ENCODE measurements at regions not wholly inside any gene's neighbourhood (a gene's known extent, or its start where the extent isn't known, plus 50 kb on each side); places are given as distances from the start of the nearest gene placed in this dataset.

- H3K27me3 ChIP-seq (ENCODE audit: insufficient read depth, poor library complexity, severe bottlenecking), result peaks cover 21% of the 10 kb centered on the region
Observed at GRCh38 chr5:141765896-141766551, 84.0 kb upstream of the ARAP3 start.

DNA sequence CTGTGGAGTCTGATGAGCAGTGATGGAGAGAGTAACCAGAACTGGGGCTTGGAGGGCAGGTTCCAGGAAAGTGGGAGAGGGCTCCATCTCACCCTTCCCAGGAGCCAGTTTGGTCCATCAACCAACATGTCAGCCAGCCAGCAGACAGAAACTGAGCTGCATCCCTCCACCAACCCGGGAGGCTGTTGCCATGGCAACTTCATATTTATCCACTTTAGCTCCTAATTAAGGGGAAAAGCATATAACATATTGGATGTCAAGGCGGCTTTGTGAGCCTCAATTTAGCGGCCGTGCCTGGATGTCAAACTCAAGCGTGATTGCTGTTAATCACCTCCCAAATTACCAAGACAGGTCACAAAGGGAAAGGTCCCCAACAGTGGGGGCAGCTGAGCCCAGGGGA lies 81.5 kb upstream of the ARAP3 start:
- Histone ChIP-seq H3K27me3 (ENCODE audit: insufficient read depth, poor library complexity, severe bottlenecking) (peaks cover 32% of the 10 kb centered on the region), H3K27ac (replicated peaks) (no peak overlapping the region), H3K4me3 (replicated peaks; ENCODE audit: insufficient read depth, low read length) (no peak overlapping the region)
- TF ChIP-seq GABPA (IDR thresholded peaks at IDR 0.05; ENCODE audit: low read depth), result no peak
- no peak for DNase-seq (ENCODE audit: low read depth in 1 of 2, low spot score in 1 of 2)

More at GRCh38 chr5:141765896-141766551, 84.0 kb upstream of the ARAP3 start:
- TF ChIP-seq SPI1 (IDR thresholded peaks at IDR 0.05; ENCODE audit: borderline replicate concordance, low read depth) (no peak), CTCF (IDR thresholded peaks at IDR 0.05; ENCODE audit: insufficient read depth, low read length) (no peak), POLR2AphosphoS5 (IDR thresholded peaks at IDR 0.05; ENCODE audit: low read depth) (no peak), GABPA (IDR thresholded peaks at IDR 0.05; ENCODE audit: low read depth) (no peak)
- TF ChIP-seq, protein P1, sequence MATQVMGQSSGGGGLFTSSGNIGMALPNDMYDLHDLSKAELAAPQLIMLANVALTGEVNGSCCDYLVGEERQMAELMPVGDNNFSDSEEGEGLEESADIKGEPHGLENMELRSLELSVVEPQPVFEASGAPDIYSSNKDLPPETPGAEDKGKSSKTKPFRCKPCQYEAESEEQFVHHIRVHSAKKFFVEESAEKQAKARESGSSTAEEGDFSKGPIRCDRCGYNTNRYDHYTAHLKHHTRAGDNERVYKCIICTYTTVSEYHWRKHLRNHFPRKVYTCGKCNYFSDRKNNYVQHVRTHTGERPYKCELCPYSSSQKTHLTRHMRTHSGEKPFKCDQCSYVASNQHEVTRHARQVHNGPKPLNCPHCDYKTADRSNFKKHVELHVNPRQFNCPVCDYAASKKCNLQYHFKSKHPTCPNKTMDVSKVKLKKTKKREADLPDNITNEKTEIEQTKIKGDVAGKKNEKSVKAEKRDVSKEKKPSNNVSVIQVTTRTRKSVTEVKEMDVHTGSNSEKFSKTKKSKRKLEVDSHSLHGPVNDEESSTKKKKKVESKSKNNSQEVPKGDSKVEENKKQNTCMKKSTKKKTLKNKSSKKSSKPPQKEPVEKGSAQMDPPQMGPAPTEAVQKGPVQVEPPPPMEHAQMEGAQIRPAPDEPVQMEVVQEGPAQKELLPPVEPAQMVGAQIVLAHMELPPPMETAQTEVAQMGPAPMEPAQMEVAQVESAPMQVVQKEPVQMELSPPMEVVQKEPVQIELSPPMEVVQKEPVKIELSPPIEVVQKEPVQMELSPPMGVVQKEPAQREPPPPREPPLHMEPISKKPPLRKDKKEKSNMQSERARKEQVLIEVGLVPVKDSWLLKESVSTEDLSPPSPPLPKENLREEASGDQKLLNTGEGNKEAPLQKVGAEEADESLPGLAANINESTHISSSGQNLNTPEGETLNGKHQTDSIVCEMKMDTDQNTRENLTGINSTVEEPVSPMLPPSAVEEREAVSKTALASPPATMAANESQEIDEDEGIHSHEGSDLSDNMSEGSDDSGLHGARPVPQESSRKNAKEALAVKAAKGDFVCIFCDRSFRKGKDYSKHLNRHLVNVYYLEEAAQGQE (IDR thresholded peaks at IDR 0.05; ENCODE audit: insufficient replicate concordance, low read depth), result no peak
- H3K27ac ChIP-seq (replicated peaks), result no peak overlapping the region
- DNase-seq (ENCODE audit: low read depth in 1 of 2, low spot score in 1 of 2), result no peak
- no peak overlapping the region for H3K4me3 ChIP-seq (replicated peaks; ENCODE audit: insufficient read depth, low read length)

DNA sequence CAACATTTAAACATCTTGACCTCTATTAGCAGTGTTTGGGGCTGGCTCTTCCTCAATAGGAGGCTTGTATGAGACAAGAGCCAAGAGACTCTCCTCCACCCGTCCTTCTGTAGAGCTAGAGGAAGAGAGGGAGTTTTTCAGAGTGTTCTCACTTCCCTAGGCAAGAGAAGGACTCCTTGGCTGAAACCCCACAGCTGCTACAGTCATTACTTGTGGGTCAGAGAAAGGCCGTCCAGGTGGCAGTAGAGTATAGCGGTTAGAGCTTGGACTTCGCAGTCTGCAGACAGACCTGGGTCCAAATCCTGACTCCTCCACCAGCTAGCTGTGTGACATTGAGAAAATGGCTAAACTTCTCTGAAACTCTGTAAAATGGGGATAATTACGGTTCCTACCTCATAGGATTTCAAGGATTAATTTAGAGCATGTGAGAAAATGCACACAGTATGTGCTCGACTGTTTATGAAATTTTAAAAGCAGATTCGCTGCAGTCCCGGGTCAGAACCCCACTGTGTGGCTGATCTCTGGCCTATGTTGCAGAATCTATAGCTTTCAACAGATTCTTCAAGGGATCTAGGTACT lies 80.8 kb upstream of the ARAP3 start:
- peaks cover 38% of the 10 kb centered on the region for H3K27me3 ChIP-seq (ENCODE audit: insufficient read depth, poor library complexity, severe bottlenecking)
- no peak for DNase-seq (ENCODE audit: low read depth in 1 of 2, low spot score in 1 of 2)

GRCh38 chr5:141762316-141762715 lies 80.3 kb upstream of the ARAP3 start:
- Histone ChIP-seq H3K27ac (replicated peaks) (no peak overlapping the region), H3K27me3 (ENCODE audit: insufficient read depth, poor library complexity, severe bottlenecking) (peaks cover 44% of the 10 kb centered on the region), H3K4me3 (replicated peaks; ENCODE audit: insufficient read depth, low read length) (no peak overlapping the region)
- TF ChIP-seq GABPA (IDR thresholded peaks at IDR 0.05; ENCODE audit: low read depth) (no peak), CTCF (IDR thresholded peaks at IDR 0.05; ENCODE audit: insufficient read depth, low read length) (no peak), POLR2AphosphoS5 (IDR thresholded peaks at IDR 0.05; ENCODE audit: low read depth) (no peak), SPI1 (IDR thresholded peaks at IDR 0.05; ENCODE audit: borderline replicate concordance, low read depth) (no peak)
- TF ChIP-seq, protein P1 (IDR thresholded peaks at IDR 0.05; ENCODE audit: insufficient replicate concordance, low read depth), result no peak
- DNase-seq (ENCODE audit: low read depth in 1 of 2, low spot score in 1 of 2), result no peak

More for the DNA sequence above, 80.8 kb upstream of the ARAP3 start:
- TF ChIP-seq CTCF (IDR thresholded peaks at IDR 0.05; ENCODE audit: insufficient read depth, low read length) (no peak), SPI1 (IDR thresholded peaks at IDR 0.05; ENCODE audit: borderline replicate concordance, low read depth) (no peak), POLR2AphosphoS5 (IDR thresholded peaks at IDR 0.05; ENCODE audit: low read depth) (no peak)
- no peak overlapping the region for H3K4me3 ChIP-seq (replicated peaks; ENCODE audit: insufficient read depth, low read length)
- H3K27ac ChIP-seq (replicated peaks), result no peak overlapping the region
